ENCODE measurements at regions not wholly inside any gene's neighbourhood (a gene's known extent, or its start where the extent isn't known, plus 50 kb on each side); places are given as distances from the start of the nearest gene placed in this dataset.

- TF ChIP-seq POLR2A (IDR thresholded peaks at IDR 0.05), result no peak
- TF ChIP-seq CTCF (IDR thresholded peaks at IDR 0.05), result no peak
Observed at GRCh38 chr17:5678171-5678570, 93.9 kb upstream of the NLRP1 start.
